CD4-positive, alpha-beta T cell (primary cell): ENCODE measurements at regions not wholly inside any gene's neighbourhood (a gene's known extent, or its start where the extent isn't known, plus 50 kb on each side); places are given as distances from the start of the nearest gene placed in this dataset.

Source experiments
- ATAC-seq: fragments of 200-7000 bp; cut with Tn5 transposase; one replicate; pipeline ENCODE4 v1.10.0; 2022; ENCODE audit warnings: mild to moderate bottlenecking; ENCODE audit not compliant: poor library complexity
- CTCF ChIA-PET: fragments of 350-600 bp; sonication (Branson Sonifier 250); formaldehyde crosslinking; loops from one replicate; lab custom pipeline; 2021; ENCODE audit warnings: antibody characterized with exemption, inconsistent platforms; lab: Charles Lee
- POLR2A ChIA-PET: fragments of 350-600 bp; sonication (Branson Sonifier 250); formaldehyde crosslinking; loops from one replicate; lab custom pipeline; 2021; ENCODE audit warnings: antibody characterized with exemption, inconsistent platforms; lab: Charles Lee
- DNase-seq, 14 experiments: peaks; one replicate each; pipeline ENCODE4 v3.0.0-alpha.2; 2013 to 2020; ENCODE audit warnings: mixed read lengths in 2 of 14
- H3K27ac ChIP-seq, 2 donors: one replicate each; pipeline versions ENCODE4 v1.5.1 to v1.7.0; 2013; ENCODE audit warnings: low read length in 2 of 2, low read depth in 1 of 2, mild to moderate bottlenecking in 1 of 2
- H3K27me3 ChIP-seq, 2 experiments: 1 replicate in 1 of 2; 2 replicates in 1 of 2; pipeline versions ENCODE4 v1.6.1 to v1.7.0; 2013; ENCODE audit warnings: low read length in 2 of 2, control low read depth in 1 of 2, mild to moderate bottlenecking in 1 of 2, moderate library complexity in 1 of 2; ENCODE audit not compliant: insufficient read depth in 2 of 2, control insufficient read depth in 1 of 2
- H3K36me3 ChIP-seq: one replicate; pipeline ENCODE4 v1.6.1; 2013; ENCODE audit warnings: low read length, control low read depth; ENCODE audit not compliant: insufficient read depth
- H3K4me1 ChIP-seq: one replicate; pipeline ENCODE4 v1.6.1; 2013; ENCODE audit warnings: low read length, control low read depth; ENCODE audit not compliant: insufficient read depth
- H3K4me3 ChIP-seq: one replicate; pipeline ENCODE4 v1.5.1; 2013; ENCODE audit warnings: mild to moderate bottlenecking, low read length, moderate library complexity
- H3K9me3 ChIP-seq, 2 experiments: 1 replicate in 1 of 2; 2 replicates in 1 of 2; pipeline versions ENCODE4 v1.6.1 to v1.7.0; 2013; ENCODE audit warnings: low read length in 2 of 2, mild to moderate bottlenecking in 2 of 2, control low read depth in 1 of 2, moderate library complexity in 1 of 2; ENCODE audit not compliant: control insufficient read depth in 1 of 2, insufficient read depth in 1 of 2
- H3K27ac Mint-ChIP-seq: one replicate; pipeline ENCODE4 v1.8.0; 2020; ENCODE audit warnings: mixed read lengths
- H3K27me3 Mint-ChIP-seq: one replicate; pipeline ENCODE4 v1.8.0; 2021; ENCODE audit warnings: mixed read lengths
- H3K36me3 Mint-ChIP-seq: one replicate; pipeline ENCODE4 v1.8.0; 2021; ENCODE audit warnings: low read depth, mixed read lengths
- H3K4me1 Mint-ChIP-seq: one replicate; pipeline ENCODE4 v1.8.0; 2021; ENCODE audit warnings: low read depth, mixed read lengths
- H3K4me3 Mint-ChIP-seq: one replicate; pipeline ENCODE4 v1.8.0; 2020; ENCODE audit warnings: mild to moderate bottlenecking, mixed read lengths
- H3K9me3 Mint-ChIP-seq: one replicate; pipeline ENCODE4 v1.8.0; 2020; ENCODE audit warnings: mixed read lengths
- CTCF ChIP-seq: fragments of 200-600 bp; IDR thresholded peaks from one replicate; pipeline ENCODE4 v1.8.0; 2022; ENCODE audit warnings: antibody characterized with exemption, mild to moderate bottlenecking
- intact Hi-C, 2 experiments: fragments of 100-400 bp; cut with DNase I in 1 of 2; cut with micrococcal nuclease in 1 of 2; formaldehyde crosslinking; loops; one replicate each; pipeline versions ENCODE4 v1.15.1 to v1.9.0; 2023 to 2025; cut with DNase I, micrococcal nuclease

GRCh38 chr21:28444111-28444510 lies 548.6 kb downstream of the LTN1 start:
- ChIA-PET POLR2A (no interaction called here), CTCF (no interaction called here)
- Mint-ChIP-seq H3K4me1 (no peaks in the 10 kb centered on the region), H3K27me3 (no peaks in the 10 kb centered on the region), H3K9me3 (peaks cover 4% of the 10 kb centered on the region), H3K27ac (no peak overlapping the region), H3K4me3 (no peak overlapping the region), H3K36me3 (no peaks in the 10 kb centered on the region)
- H3K27ac ChIP-seq = no peak overlapping the region
- DNase-seq (no peak), ATAC-seq (no peak)
- no peaks in the 10 kb centered on the region for H3K9me3 ChIP-seq
- intact Hi-C loops = no loop called here
- no peak for TF ChIP-seq CTCF
- H3K36me3 ChIP-seq = no peaks in the 10 kb centered on the region
- no peaks in the 10 kb centered on the region for H3K27me3 ChIP-seq
- no peak overlapping the region for H3K4me3 ChIP-seq
- H3K4me1 ChIP-seq = no peaks in the 10 kb centered on the region

GRCh38 chr21:28442624-28443023 lies 550.1 kb downstream of the LTN1 start:
- H3K27me3 ChIP-seq = no peaks in the 10 kb centered on the region
- H3K4me1 ChIP-seq = no peaks in the 10 kb centered on the region
- CTCF ChIA-PET = no interaction called here
- intact Hi-C loops = no loop called here
- DNase-seq (no peak), ATAC-seq (no peak)
- no peaks in the 10 kb centered on the region for H3K27me3 Mint-ChIP-seq
- H3K27ac Mint-ChIP-seq = no peak overlapping the region
- no peak overlapping the region for H3K27ac ChIP-seq
- H3K4me3 Mint-ChIP-seq = no peak overlapping the region
- H3K36me3 ChIP-seq = no peaks in the 10 kb centered on the region
- POLR2A ChIA-PET = no interaction called here
- H3K9me3 ChIP-seq = no peaks in the 10 kb centered on the region
- peaks cover 4% of the 10 kb centered on the region for H3K9me3 Mint-ChIP-seq
- TF ChIP-seq CTCF = no peak
- no peaks in the 10 kb centered on the region for H3K4me1 Mint-ChIP-seq
- H3K4me3 ChIP-seq = no peak overlapping the region
- no peaks in the 10 kb centered on the region for H3K36me3 Mint-ChIP-seq

- CTCF ChIA-PET = no interaction called here
- H3K27ac Mint-ChIP-seq = no peak overlapping the region
- Histone ChIP-seq H3K9me3 (no peaks in the 10 kb centered on the region), H3K4me3 (no peak overlapping the region), H3K27ac (no peak overlapping the region), H3K27me3 (no peaks in the 10 kb centered on the region), H3K36me3 (no peaks in the 10 kb centered on the region), H3K4me1 (no peaks in the 10 kb centered on the region)
- intact Hi-C loops = no loop called here
- H3K4me3 Mint-ChIP-seq = no peak overlapping the region
- no peak for DNase-seq
- no peaks in the 10 kb centered on the region for H3K27me3 Mint-ChIP-seq
- POLR2A ChIA-PET = no interaction called here
- peaks cover 4% of the 10 kb centered on the region for H3K9me3 Mint-ChIP-seq
- TF ChIP-seq CTCF = no peak
- ATAC-seq = no peak
- H3K36me3 Mint-ChIP-seq = no peaks in the 10 kb centered on the region
- no peaks in the 10 kb centered on the region for H3K4me1 Mint-ChIP-seq
These were observed 550.6 kb downstream of the LTN1 start for GRCh38 chr21:28442085-28442484.
